ENCODE measurements at regions not wholly inside any gene's neighbourhood (a gene's known extent, or its start where the extent isn't known, plus 50 kb on each side); places are given as distances from the start of the nearest gene placed in this dataset.

DNA sequence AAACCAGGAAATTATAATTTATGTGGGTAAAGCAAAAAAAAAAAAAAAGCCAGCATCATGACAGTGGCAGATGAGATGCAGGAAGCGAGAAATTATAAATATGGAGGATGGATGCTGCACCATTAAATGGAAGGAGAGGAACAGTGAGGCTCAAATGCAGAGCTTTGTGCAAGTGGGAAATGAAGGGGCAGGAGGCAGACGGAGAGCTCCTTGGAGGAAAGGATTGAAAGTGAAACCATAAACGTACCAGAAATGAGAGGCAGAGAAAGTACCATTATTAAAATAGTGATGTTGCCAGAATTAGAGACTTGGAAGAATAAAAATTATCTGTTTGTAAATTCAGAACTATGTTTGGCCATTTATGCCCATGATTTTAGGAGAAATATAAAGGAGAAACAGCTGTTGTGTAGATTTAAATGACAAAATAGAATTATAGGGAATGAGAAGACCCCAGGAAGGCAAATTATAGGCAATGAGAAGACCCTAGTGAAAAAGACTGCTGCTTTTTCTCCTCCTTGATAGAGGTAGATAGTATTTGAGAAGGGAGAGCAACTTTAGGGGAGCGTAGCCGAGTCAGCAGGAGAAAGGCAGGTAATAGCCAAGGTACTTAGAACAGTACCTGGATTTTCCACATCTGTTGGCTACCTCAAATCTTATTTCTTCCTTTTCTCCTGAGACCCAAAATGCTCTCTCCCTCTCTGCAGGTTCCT is 341.0 kb upstream of the CD180 start:
- no peak for DNase-seq
- peak; percentile 34 to 51 for ATAC-seq
- intact Hi-C loops (cut with DNase I): no loop called here

- ATAC-seq (no peak), DNase-seq (no peak)
- intact Hi-C loops (cut with DNase I): no loop called here
Measured at GRCh38 chr5:67536866-67537265, 340.3 kb upstream of the CD180 start.

DNA sequence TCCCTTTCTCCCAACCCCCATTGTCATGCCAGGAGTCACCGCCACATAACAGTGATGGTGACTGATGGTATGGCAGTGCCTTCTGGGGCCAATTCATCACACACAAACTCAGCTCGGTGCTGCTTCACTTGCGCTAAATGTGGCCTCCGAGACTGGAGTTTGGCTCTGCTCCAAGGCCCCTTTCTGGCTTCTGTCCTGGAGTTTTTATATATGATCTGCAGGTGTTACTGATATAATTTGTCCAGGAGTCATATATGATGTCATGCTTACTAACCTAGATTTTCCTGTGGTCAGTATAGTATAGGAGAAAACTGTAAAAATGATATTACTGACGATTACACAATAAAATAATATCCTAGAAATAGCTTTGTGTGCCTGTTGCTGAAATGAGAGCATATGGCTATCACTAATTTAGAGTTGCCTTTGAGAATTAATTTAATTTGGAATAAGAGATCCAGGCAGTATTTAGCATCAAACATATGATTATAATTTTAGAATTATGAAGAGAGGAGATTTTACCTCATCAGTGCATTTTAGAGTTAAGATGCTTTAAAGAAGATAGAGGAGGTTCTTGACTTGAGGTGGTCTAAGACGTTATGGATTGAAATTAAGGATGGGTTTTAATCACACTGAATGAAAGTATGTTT is 334.1 kb upstream of the CD180 start:
- DNase-seq (no peak), ATAC-seq (no peak)
- intact Hi-C loops (cut with DNase I): no loop called here

GRCh38 chr5:67528953-67529352 is 332.4 kb upstream of the CD180 start:
- intact Hi-C loops (cut with DNase I): no loop called here
- no peak for DNase-seq
- ATAC-seq: no peak

GRCh38 chr5:67526793-67527192 is 330.2 kb upstream of the CD180 start:
- ATAC-seq (no peak), DNase-seq (no peak)
- intact Hi-C loops (cut with DNase I): no loop called here

DNA sequence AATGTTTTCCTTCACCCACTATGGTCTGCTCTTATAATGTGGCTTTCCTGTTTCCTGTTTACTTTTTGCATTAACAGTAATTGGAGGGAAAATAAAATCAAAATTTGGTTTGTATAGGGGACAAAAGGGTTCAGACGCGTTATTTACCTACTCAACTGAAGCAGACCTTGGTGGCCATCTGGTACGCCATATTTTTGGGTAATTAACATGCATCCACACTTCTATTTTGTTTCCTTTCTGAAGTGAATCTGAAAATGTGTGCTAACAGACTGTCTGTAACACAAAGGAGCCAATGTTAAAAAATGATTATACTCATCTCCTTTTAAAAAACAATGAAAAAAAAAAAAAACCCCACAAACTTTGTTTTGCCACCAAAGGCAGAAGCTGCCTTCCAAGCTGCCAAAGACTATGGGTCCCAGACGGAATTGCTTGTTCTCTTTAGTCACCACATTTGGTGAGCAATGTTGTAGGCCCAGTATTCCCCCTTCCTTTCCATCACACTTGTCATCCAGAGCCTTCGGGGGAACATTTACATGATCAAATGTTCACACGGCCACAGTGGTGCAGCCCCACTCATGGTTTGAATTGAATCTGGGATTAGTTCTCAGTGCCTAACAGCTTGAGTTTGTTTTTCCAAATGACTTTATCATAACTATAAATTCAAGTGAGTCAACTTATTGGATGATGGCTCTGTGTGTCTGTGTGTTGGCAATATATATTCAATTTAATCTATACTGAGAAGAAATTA is 323.7 kb upstream of the CD180 start:
- intact Hi-C loops (cut with DNase I): no loop called here
- no peak for DNase-seq
- no peak for ATAC-seq

DNA sequence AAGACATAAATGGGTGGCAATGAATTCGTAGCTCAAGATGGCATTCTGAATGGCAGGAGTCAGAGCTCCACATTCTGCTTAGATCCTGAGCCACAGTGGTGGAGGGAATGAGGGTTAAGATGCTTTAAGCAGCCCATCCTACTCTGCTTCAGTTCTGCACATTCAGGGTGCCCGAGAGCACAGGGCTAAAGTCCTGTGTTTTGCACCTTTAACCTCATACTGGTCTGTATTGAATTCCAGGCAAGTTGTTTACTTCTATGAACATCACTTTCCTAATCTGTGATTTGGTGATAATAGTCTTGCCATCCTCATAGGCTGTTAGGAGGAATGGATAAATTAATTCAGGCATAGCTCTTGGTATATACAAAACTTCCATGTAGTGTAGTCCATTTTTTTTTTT is 321.6 kb upstream of the CD180 start:
- no peak for ATAC-seq
- intact Hi-C loops (cut with DNase I): no loop called here
- DNase-seq: no peak

DNA sequence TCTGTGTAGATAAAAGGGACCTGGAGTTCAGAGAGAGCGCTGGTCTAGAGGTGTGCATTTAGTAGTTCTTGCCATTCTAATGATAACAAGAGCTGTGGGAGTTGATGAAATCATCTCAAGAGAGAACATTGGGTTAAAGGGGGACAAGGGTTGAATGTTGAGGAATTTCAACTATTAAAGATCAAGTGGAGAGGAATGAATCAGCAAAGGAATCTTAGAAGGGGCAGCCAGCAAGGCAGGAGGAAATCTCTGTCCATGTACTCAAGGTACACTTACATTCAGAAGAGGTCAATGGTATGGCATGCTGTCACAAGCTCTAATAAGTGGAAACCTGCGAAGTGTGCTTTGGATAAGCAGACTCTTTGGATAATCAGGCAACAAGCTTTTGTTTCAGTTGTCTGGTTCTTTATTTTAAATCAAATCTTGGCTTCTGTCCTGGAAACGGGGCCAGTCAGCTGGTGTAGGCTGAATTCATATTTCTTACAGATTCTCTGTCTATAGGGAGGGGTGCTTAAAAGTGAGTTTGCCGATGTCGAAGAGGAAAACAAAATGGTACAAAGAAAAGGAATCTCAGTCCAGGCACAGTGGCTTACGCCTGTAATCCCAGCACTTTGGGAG is 320.5 kb upstream of the CD180 start:
- ATAC-seq (peak in 1 of 2 donors; percentile 63), DNase-seq (no peak)
- intact Hi-C loops (cut with DNase I): no loop called here

- DNase-seq (no peak), ATAC-seq (no peak)
- intact Hi-C loops (cut with DNase I): no loop called here
Measured at GRCh38 chr5:67515762-67516161, 319.2 kb upstream of the CD180 start.

- intact Hi-C loops (cut with DNase I): no loop called here
- peak in 1 of 2 donors; percentile 8 for ATAC-seq
- DNase-seq: no peak
Measured at GRCh38 chr5:67515020-67515689, 318.6 kb upstream of the CD180 start.

DNA sequence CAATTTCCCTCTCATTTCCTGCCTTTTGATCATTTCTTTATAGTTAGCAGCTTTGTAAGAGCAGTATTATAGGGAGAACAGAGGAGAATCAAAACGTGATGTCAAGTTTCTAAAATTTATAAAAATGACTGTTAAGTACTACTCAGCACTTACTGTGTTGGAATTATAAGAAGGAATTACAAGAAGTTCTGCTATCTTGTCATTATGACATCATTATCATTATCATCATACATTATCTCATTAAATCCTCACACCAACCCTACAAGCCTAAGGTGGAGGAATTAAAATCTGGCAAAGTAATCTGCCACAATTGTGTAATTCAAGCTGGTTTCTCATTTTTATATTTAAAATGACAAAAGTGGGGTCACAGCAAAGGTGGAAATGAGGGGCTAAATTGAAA is 316.2 kb upstream of the CD180 start:
- intact Hi-C loops (cut with DNase I): no loop called here
- ATAC-seq (no peak), DNase-seq (no peak)

DNA sequence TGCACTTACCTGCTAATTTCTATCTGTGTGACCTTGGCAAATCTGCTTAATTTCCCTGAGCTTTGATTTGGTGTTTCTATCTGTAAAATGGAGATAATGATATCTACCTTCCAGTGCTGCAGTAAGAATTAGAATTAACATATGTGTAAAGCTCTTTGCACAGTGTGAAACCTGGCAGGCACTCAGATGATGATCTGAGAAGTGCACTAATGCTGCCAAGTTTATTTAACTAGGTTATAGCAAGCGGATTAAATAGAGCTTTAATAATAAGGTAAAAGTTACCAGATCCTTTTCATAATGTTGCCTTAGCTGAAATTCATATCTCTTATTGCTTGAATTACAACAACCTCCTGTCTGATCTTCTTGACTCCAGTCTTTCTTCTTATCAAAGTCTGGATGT is 315.3 kb upstream of the CD180 start:
- ATAC-seq (no peak), DNase-seq (no peak)
- intact Hi-C loops (cut with DNase I): no loop called here

- ATAC-seq: no peak
- intact Hi-C loops (cut with DNase I): no loop called here
- DNase-seq: no peak
Measured at GRCh38 chr5:67510204-67510603, 313.6 kb upstream of the CD180 start.

DNA sequence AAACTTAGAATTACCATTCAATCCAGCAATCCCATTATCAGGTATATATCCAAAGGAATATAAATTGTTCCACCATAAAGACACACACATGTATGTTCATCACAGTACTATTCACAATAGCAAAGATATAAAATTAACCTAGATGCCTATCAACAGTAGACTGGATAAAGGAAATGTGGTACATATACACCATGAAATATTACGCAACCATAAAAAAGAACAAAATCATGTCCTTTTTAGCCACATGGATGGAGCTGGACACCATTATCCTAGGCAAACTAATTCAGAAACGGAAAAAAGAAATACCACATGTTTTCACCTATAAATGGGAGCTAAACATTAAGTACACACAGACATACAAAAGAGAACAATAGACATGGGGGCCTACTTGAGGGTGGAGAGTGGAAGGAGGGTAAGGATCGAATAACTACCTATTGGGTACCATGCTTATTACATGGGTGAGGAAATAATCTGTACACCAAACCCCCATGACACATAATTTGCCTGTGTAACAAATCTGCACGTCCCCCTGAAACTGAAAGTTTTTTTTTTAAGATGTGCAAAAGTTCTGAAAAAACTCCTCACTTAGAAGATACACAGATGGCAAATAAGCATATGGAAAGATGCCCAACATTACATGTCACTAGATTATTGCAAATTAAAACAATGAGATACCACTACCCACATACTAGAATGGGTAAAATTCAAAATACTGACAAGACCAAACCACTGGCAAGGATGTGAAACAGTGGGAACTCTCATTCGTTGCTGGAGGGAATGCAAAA is 313.0 kb upstream of the CD180 start:
- ATAC-seq: no peak
- DNase-seq: no peak
- intact Hi-C loops (cut with DNase I): no loop called here

- DNase-seq (no peak), ATAC-seq (no peak)
- intact Hi-C loops (cut with DNase I): no loop called here
Measured at GRCh38 chr5:67506241-67506640, 309.6 kb upstream of the CD180 start.

DNA sequence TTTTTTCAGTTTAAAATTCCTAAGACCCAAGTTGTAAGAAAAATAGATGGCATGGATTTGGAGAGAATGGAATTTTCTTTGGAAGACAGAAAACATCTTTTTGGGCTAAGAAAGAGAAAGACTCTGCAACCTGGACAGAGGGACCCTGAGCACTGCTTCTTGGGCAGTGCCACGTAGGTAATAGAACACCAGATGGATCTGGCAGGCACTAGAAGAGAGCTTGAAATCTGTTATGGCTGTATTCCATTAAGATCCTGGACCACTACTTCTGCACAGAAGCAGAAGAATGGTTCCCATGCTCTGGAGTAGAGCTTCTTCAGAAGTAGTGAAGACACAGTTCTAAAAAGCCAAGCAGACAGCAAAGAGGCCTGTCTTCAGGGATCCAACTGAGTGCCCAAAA is 306.4 kb upstream of the CD180 start:
- intact Hi-C loops (cut with DNase I): no loop called here
- DNase-seq: no peak
- no peak for ATAC-seq

DNA sequence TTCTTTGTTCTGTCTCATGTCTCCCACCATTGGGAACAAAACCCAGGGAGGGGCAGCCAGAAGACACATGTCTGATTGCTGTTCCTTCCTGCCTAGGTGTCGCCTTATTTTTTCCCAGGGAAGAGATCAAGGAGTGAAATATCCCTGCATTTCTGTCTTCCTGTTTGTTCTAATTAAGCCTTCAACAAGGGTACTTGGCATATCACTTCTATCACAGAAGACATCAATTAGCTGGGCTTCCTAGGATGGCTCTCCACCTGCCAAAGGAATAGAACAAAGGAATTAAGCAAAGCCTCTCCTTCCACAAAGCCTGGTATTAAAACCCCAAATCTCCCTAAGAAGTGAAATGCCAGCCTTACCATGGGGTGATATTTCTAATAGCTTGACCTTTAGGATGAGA is 299.5 kb upstream of the CD180 start:
- ATAC-seq (no peak), DNase-seq (no peak)
- intact Hi-C loops (cut with DNase I): no loop called here

DNA sequence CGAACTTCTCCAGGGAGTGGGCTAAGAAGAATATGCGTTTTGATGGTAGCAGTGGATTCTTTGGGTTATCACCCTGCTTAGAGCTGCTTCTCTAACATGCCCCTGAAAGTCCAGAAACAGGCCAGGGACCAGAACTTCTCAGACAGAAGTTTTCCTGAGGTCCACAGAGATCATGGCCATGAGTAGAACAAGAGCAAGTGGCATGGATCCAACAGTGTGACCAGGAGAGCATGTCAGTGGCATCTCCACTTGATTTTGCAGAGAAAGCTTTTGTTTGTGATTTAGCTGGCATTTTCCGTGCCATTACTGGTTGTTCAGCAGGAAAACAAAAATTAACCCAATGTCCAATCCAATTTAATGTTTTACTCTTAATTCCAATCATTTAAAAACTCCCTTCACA is 298.5 kb upstream of the CD180 start:
- intact Hi-C loops (cut with DNase I): no loop called here
- no peak for ATAC-seq
- no peak for DNase-seq
